ENCODE measurements at regions not wholly inside any gene's neighbourhood (a gene's known extent, or its start where the extent isn't known, plus 50 kb on each side); places are given as distances from the start of the nearest gene placed in this dataset.
"Not testable (repeated sequence)": the region's sequence is repeated elsewhere in the genome, so short reads cannot be mapped to it uniquely, and the experiment has no call there.

- intact Hi-C loops (cut with DNase I), result no loop called here
- DNase-seq, result peak in 1 of 42 donors; percentile 3
Measured at GRCh38 chr9:115291841-115292240, 173.9 kb upstream of the TNC start.

GRCh38 chr9:115292584-115293279 is 174.8 kb upstream of the TNC start:
- intact Hi-C loops (cut with DNase I), result no loop called here
- DNase-seq, result no peak

- DNase-seq, result no peak
- intact Hi-C loops (cut with DNase I), result no loop called here
Measured at GRCh38 chr9:115295734-115296133, 177.8 kb upstream of the TNC start.

- no peak for DNase-seq
- intact Hi-C loops (cut with DNase I), result no loop called here
Measured at GRCh38 chr9:115296831-115297565, 179.0 kb upstream of the TNC start.

- intact Hi-C loops (cut with DNase I), result no loop called here
Measured at GRCh38 chr9:115300116-115300515, 182.2 kb upstream of the TNC start.

GRCh38 chr9:115300874-115301273 is 182.9 kb upstream of the TNC start:
- intact Hi-C loops (cut with DNase I), result no loop called here
- DNase-seq, result no peak

More at GRCh38 chr9:115300116-115300515, 182.2 kb upstream of the TNC start:
- DNase-seq, result no peak

- no peak for DNase-seq
- intact Hi-C loops (cut with DNase I), result no loop called here
Measured at GRCh38 chr9:115301581-115301980, 183.6 kb upstream of the TNC start.

- intact Hi-C loops (cut with DNase I), result no loop called here
- DNase-seq, result no peak
Measured at GRCh38 chr9:115305543-115305942, 187.6 kb upstream of the TNC start.

- no peak for DNase-seq
- intact Hi-C loops (cut with DNase I), result no loop called here
Measured at GRCh38 chr9:115306865-115307264, 188.9 kb upstream of the TNC start.

- intact Hi-C loops (cut with DNase I), result no loop called here
Measured at GRCh38 chr9:115313545-115313944, 195.6 kb upstream of the TNC start.

GRCh38 chr9:115326461-115326860 is 208.5 kb upstream of the TNC start:
- intact Hi-C loops (cut with DNase I), result no loop called here
- no peak for DNase-seq

More at GRCh38 chr9:115313545-115313944, 195.6 kb upstream of the TNC start:
- no peak for DNase-seq

- intact Hi-C loops (cut with DNase I), result no loop called here
- DNase-seq, result no peak
Measured at GRCh38 chr9:115327436-115328122, 209.6 kb upstream of the TNC start.

GRCh38 chr9:115328228-115328627 is 210.3 kb upstream of the TNC start:
- intact Hi-C loops (cut with DNase I), result no loop called here
- DNase-seq, result peak in 2 of 42 donors; percentile 4 to 37

GRCh38 chr9:115328677-115329076 is 210.7 kb upstream of the TNC start:
- DNase-seq, result no peak
- intact Hi-C loops (cut with DNase I), result no loop called here

GRCh38 chr9:115333277-115334070 is 215.5 kb upstream of the TNC start:
- DNase-seq, result peak in 4 of 42 donors; percentile 1 to 12 (median 6)
- intact Hi-C loops (cut with DNase I), result no loop called here

- DNase-seq, result no peak
- intact Hi-C loops (cut with DNase I), result no loop called here
Measured at GRCh38 chr9:115335439-115335838, 217.5 kb upstream of the TNC start.

- intact Hi-C loops (cut with DNase I), result no loop called here
- DNase-seq, result no peak
Measured at GRCh38 chr9:115340314-115340713, 222.4 kb upstream of the TNC start.

GRCh38 chr9:115341426-115341825 is 223.5 kb upstream of the TNC start:
- no peak for DNase-seq
- intact Hi-C loops (cut with DNase I), result no loop called here

- DNase-seq; intact Hi-C loops (cut with DNase I): not testable (repeated sequence)
Measured at GRCh38 chr9:115347776-115348175, 229.8 kb upstream of the TNC start.

Measured in head of caudate nucleus (tissue), 42 donors.